NCI-H1105 (cell line): ENCODE measurements at regions not wholly inside any gene's neighbourhood (a gene's known extent, or its start where the extent isn't known, plus 50 kb on each side); places are given as distances from the start of the nearest gene placed in this dataset.
"Not testable (repeated sequence)": the region's sequence is repeated elsewhere in the genome, so short reads cannot be mapped to it uniquely, and the experiment has no call there.

Experiments used
- DNase-seq: peaks from one replicate; lab custom pipeline; 2025; lab: John Stamatoyannopoulos, UW

GRCh38 chr16:29294951-29295795 lies 111.3 kb downstream of the NPIPB11 start:
- not testable (repeated sequence) for DNase-seq

- DNase-seq = not testable (repeated sequence)
Measured at GRCh38 chr16:29294400-29294933, 112.0 kb downstream of the NPIPB11 start.

GRCh38 chr16:29293545-29293944 lies 113.0 kb downstream of the NPIPB11 start:
- not testable (repeated sequence) for DNase-seq

- DNase-seq = not testable (repeated sequence)
Measured at GRCh38 chr16:29292952-29293471, 113.5 kb downstream of the NPIPB11 start.

GRCh38 chr16:29291329-29292271 lies 114.9 kb downstream of the NPIPB11 start:
- not testable (repeated sequence) for DNase-seq

- no peak for DNase-seq
Measured at GRCh38 chr16:29290631-29291247, 115.8 kb downstream of the NPIPB11 start.

- DNase-seq = not testable (repeated sequence)
Measured at GRCh38 chr16:29289516-29290239, 116.8 kb downstream of the NPIPB11 start.

- not testable (repeated sequence) for DNase-seq
Measured at GRCh38 chr16:29288711-29289474, 117.6 kb downstream of the NPIPB11 start.

- not testable (repeated sequence) for DNase-seq
Measured at GRCh38 chr16:29287871-29288535, 118.5 kb downstream of the NPIPB11 start.

GRCh38 chr16:29287246-29287645 lies 119.3 kb downstream of the NPIPB11 start:
- not testable (repeated sequence) for DNase-seq

- not testable (repeated sequence) for DNase-seq
Measured at GRCh38 chr16:29286796-29287195, 119.7 kb downstream of the NPIPB11 start.

- DNase-seq = not testable (repeated sequence)
Measured at GRCh38 chr16:29286161-29286560, 120.3 kb downstream of the NPIPB11 start.

GRCh38 chr16:29285151-29285885 lies 121.2 kb downstream of the NPIPB11 start:
- DNase-seq = not testable (repeated sequence)

GRCh38 chr16:29284723-29285122 lies 121.8 kb downstream of the NPIPB11 start:
- not testable (repeated sequence) for DNase-seq

- DNase-seq = not testable (repeated sequence)
Measured at GRCh38 chr16:29284159-29284558, 122.4 kb downstream of the NPIPB11 start.

- not testable (repeated sequence) for DNase-seq
Measured at GRCh38 chr16:29278097-29278871, 128.2 kb downstream of the NPIPB11 start.

- not testable (repeated sequence) for DNase-seq
Measured at GRCh38 chr16:29276446-29276845, 130.1 kb downstream of the NPIPB11 start.
